ENCODE measurements at regions not wholly inside any gene's neighbourhood (a gene's known extent, or its start where the extent isn't known, plus 50 kb on each side); places are given as distances from the start of the nearest gene placed in this dataset.

- no peak overlapping the region for H3K4me3 ChIP-seq (ENCODE audit: low read depth, low read length)
- TF ChIP-seq MYC (IDR thresholded peaks at IDR 0.05; ENCODE audit: low read depth, low read length) (no peak), POLR2A (IDR thresholded peaks at IDR 0.05; ENCODE audit: extremely low read depth, insufficient read length) (no peak), MAX (IDR thresholded peaks at IDR 0.05; ENCODE audit: low read depth, low read length) (no peak)
- DNase-seq (ENCODE audit: low read depth): no peak
Observed at GRCh38 chr4:186451982-186452381, 103.4 kb downstream of the MTNR1A start.

GRCh38 chr4:186449954-186450353 lies 105.4 kb downstream of the MTNR1A start:
- H3K4me3 ChIP-seq (ENCODE audit: low read depth, low read length): no peak overlapping the region
- DNase-seq (ENCODE audit: low read depth): no peak
- TF ChIP-seq MAX (IDR thresholded peaks at IDR 0.05; ENCODE audit: low read depth, low read length): no peak
- TF ChIP-seq POLR2A (IDR thresholded peaks at IDR 0.05; ENCODE audit: extremely low read depth, insufficient read length): no peak
- no peak for TF ChIP-seq CTCF (IDR thresholded peaks at IDR 0.05; ENCODE audit: low read depth, low read length)
- TF ChIP-seq MYC (IDR thresholded peaks at IDR 0.05; ENCODE audit: low read depth, low read length): no peak

GRCh38 chr4:186445040-186445439 lies 110.3 kb downstream of the MTNR1A start:
- H3K4me3 ChIP-seq (ENCODE audit: low read depth, low read length): no peak overlapping the region
- TF ChIP-seq MYC (IDR thresholded peaks at IDR 0.05; ENCODE audit: low read depth, low read length) (no peak), CTCF (IDR thresholded peaks at IDR 0.05; ENCODE audit: low read depth, low read length) (no peak), MAX (IDR thresholded peaks at IDR 0.05; ENCODE audit: low read depth, low read length) (no peak), POLR2A (IDR thresholded peaks at IDR 0.05; ENCODE audit: extremely low read depth, insufficient read length) (no peak)
- DNase-seq (ENCODE audit: low read depth): no peak

GRCh38 chr4:186441502-186441901 lies 113.9 kb downstream of the MTNR1A start:
- TF ChIP-seq POLR2A (IDR thresholded peaks at IDR 0.05; ENCODE audit: extremely low read depth, insufficient read length): no peak
- no peak for TF ChIP-seq MAX (IDR thresholded peaks at IDR 0.05; ENCODE audit: low read depth, low read length)
- no peak for TF ChIP-seq MYC (IDR thresholded peaks at IDR 0.05; ENCODE audit: low read depth, low read length)
- no peak for TF ChIP-seq CTCF (IDR thresholded peaks at IDR 0.05; ENCODE audit: low read depth, low read length)
- no peak overlapping the region for H3K4me3 ChIP-seq (ENCODE audit: low read depth, low read length)
- no peak for DNase-seq (ENCODE audit: low read depth)

- TF ChIP-seq POLR2A (IDR thresholded peaks at IDR 0.05; ENCODE audit: extremely low read depth, insufficient read length): no peak
- no peak for TF ChIP-seq CTCF (IDR thresholded peaks at IDR 0.05; ENCODE audit: low read depth, low read length)
- TF ChIP-seq MYC (IDR thresholded peaks at IDR 0.05; ENCODE audit: low read depth, low read length): no peak
- TF ChIP-seq MAX (IDR thresholded peaks at IDR 0.05; ENCODE audit: low read depth, low read length): no peak
- H3K4me3 ChIP-seq (ENCODE audit: low read depth, low read length): no peak overlapping the region
- no peak for DNase-seq (ENCODE audit: low read depth)
Observed at GRCh38 chr4:186428481-186428880, 126.9 kb downstream of the MTNR1A start.

- DNase-seq (ENCODE audit: low read depth): no peak
- H3K4me3 ChIP-seq (ENCODE audit: low read depth, low read length): no peak overlapping the region
- TF ChIP-seq CTCF (IDR thresholded peaks at IDR 0.05; ENCODE audit: low read depth, low read length): no peak
- TF ChIP-seq POLR2A (IDR thresholded peaks at IDR 0.05; ENCODE audit: extremely low read depth, insufficient read length): no peak
- TF ChIP-seq MAX (IDR thresholded peaks at IDR 0.05; ENCODE audit: low read depth, low read length): no peak
Observed at GRCh38 chr4:186424745-186425144, 130.6 kb downstream of the MTNR1A start.

All from NB4 (cell line).